HepG2 (cell line): ENCODE measurements at regions not wholly inside any gene's neighbourhood (a gene's known extent, or its start where the extent isn't known, plus 50 kb on each side); places are given as distances from the start of the nearest gene placed in this dataset.

Source experiments
- ATAC-seq: fragments of 200-7000 bp; cut with Tn5 transposase; 3 replicates; pipeline ENCODE4 v1.9.1; 2020; ENCODE audit warnings: mild to moderate bottlenecking, moderate library complexity
- BruUV-seq: library from RNA; stranded (reverse); fragments of 400-500 nt; replicated peaks from 2 replicates; lab custom pipeline; 2021; lab: Mats Ljungman, UMichigan
- CTCF ChIA-PET: fragments of 300-600 bp; formaldehyde crosslinking; extraction: SDS; loops from one replicate; lab custom pipeline; 2021; ENCODE audit warnings: low total read pairs, inconsistent platforms, low intra/inter-chr PET ratio; lab: Yijun Ruan, JAX
- POLR2A ChIA-PET: fragments of 350-600 bp; sonication (Branson Sonifier 250); formaldehyde crosslinking; loops from one replicate; lab custom pipeline; 2020; ENCODE audit warnings: antibody characterized with exemption, inconsistent platforms; lab: Yijun Ruan, JAX
- DNase-seq: peaks from one replicate; pipeline ENCODE4 v3.0.0-alpha.2; 2015; ENCODE audit warnings: low spot score
- FAIRE-seq: peaks from 3 replicates; lab custom pipeline; 2011; peaks lifted over from hg19 to GRCh38; lab: Jason Lieb, UNC
- H2AFZ ChIP-seq: one replicate; pipeline ENCODE4 v1.6.1; 2011; ENCODE audit warnings: low read length, inconsistent platforms
- H3K27ac ChIP-seq: fragments of 300-600 bp; 3 replicates; pipeline ENCODE4 v1.8.0; 2011; ENCODE audit warnings: mixed run types, mild to moderate bottlenecking, mixed read lengths, low read length, inconsistent platforms; ENCODE audit not compliant: insufficient read depth; ENCODE audit errors: extremely low read length
- H3K27me3 ChIP-seq, 2 experiments: fragments of 200-600 bp in 1 of 2; 2 replicates in 1 of 2; 3 replicates in 1 of 2; pipeline versions ENCODE4 v1.6.0 to v1.8.0; 2011; ENCODE audit warnings: low read length in 2 of 2, mild to moderate bottlenecking in 2 of 2, moderate library complexity in 2 of 2, inconsistent platforms in 1 of 2; ENCODE audit not compliant: insufficient read depth in 2 of 2, control insufficient read depth in 1 of 2
- H3K36me3 ChIP-seq, 2 experiments: fragments of 200-600 bp in 1 of 2; replicated peaks in 1 of 2; 2 replicates in 1 of 2; 3 replicates in 1 of 2; pipeline versions ENCODE4 v1.5.1 to v1.8.0; 2011; ENCODE audit warnings: low read length in 2 of 2, inconsistent platforms in 1 of 2; ENCODE audit not compliant: insufficient read depth in 2 of 2, control insufficient read depth in 1 of 2
- H3K4me1 ChIP-seq: 2 replicates; pipeline ENCODE4 v1.5.1; 2012; ENCODE audit warnings: low read length, inconsistent platforms; ENCODE audit not compliant: insufficient read depth
- H3K4me2 ChIP-seq: 2 replicates; pipeline ENCODE4 v1.6.0; 2011; ENCODE audit warnings: low read depth, low read length, inconsistent platforms
- H3K4me3 ChIP-seq, 3 experiments: fragments of 200-600 bp in 1 of 3; sonication (generic), shearing (Covaris generic) in 1 of 3; replicated peaks in 1 of 3; 2 replicates each; pipeline ENCODE4 v1.5.1; 2011 to 2016; ENCODE audit warnings: low read length in 3 of 3, inconsistent platforms in 2 of 3, low read depth in 2 of 3, mild to moderate bottlenecking in 2 of 3, control low read depth in 1 of 3, mixed read lengths in 1 of 3; ENCODE audit not compliant: insufficient read depth in 1 of 3
- H3K79me2 ChIP-seq: one replicate; pipeline ENCODE4 v1.6.1; 2011; ENCODE audit warnings: low read length, inconsistent platforms; ENCODE audit not compliant: insufficient read depth
- H3K9ac ChIP-seq: 2 replicates; pipeline ENCODE4 v1.6.0; 2011; ENCODE audit warnings: mild to moderate bottlenecking, low read depth, low read length, inconsistent platforms; ENCODE audit not compliant: insufficient read depth
- H3K9me3 ChIP-seq: 2 replicates; pipeline ENCODE4 v1.5.1; 2012; ENCODE audit warnings: mild to moderate bottlenecking, low read length
- H4K20me1 ChIP-seq: 2 replicates; pipeline ENCODE4 v1.6.0; 2011; ENCODE audit warnings: inconsistent platforms, mild to moderate bottlenecking, low read length, moderate library complexity; ENCODE audit not compliant: insufficient read depth
- AKNA ChIP-seq: sonication (generic); formaldehyde crosslinking; IDR thresholded peaks from 2 replicates; pipeline ENCODE4 v1.4.0; 2020; ENCODE audit warnings: missing genetic modification reagents, borderline replicate concordance
- CHD4 ChIP-seq: fragments of 200-600 bp; sonication (generic); IDR thresholded peaks from 2 replicates; pipeline ENCODE4 v1.7.0; 2017; ENCODE audit warnings: mild to moderate bottlenecking, low read length, borderline replicate concordance
- HNF1A ChIP-seq, 2 experiments: sonication (generic) in 1 of 2; formaldehyde crosslinking in 1 of 2; IDR thresholded peaks; 2 replicates each; pipeline versions ENCODE4 v1.4.0 to v1.6.1; 2016 to 2020; ENCODE audit warnings: borderline replicate concordance in 1 of 2, low read depth in 1 of 2, mild to moderate bottlenecking in 1 of 2, missing genetic modification reagents in 1 of 2
- HOMEZ ChIP-seq: IDR thresholded peaks from 2 replicates; pipeline ENCODE4 v1.6.1; 2016; ENCODE audit warnings: low read depth
- KDM1A ChIP-seq: IDR thresholded peaks from 2 replicates; pipeline ENCODE4 v1.6.1; 2016; ENCODE audit warnings: missing compliant biosample characterization
- NFYB ChIP-seq: sonication (generic); formaldehyde crosslinking; IDR thresholded peaks from 2 replicates; pipeline ENCODE4 v1.4.0; 2020; ENCODE audit warnings: missing genetic modification reagents
- RBM39 ChIP-seq: fragments of 200-400 bp; formaldehyde crosslinking; IDR thresholded peaks from one replicate; pipeline ENCODE4 v1.6.1; 2018; ENCODE audit warnings: antibody characterized with exemption, mild to moderate bottlenecking, low read depth, low read length; ENCODE audit not compliant: poor library complexity, severe bottlenecking
- SMAD9 ChIP-seq: sonication (generic); formaldehyde crosslinking; IDR thresholded peaks from 2 replicates; pipeline ENCODE4 v1.5.1; 2020; ENCODE audit warnings: mild to moderate bottlenecking, missing genetic modification reagents
- TBX3 ChIP-seq: fragments of 450-650 bp; IDR thresholded peaks from 2 replicates; pipeline ENCODE4 v1.6.1; 2017; ENCODE audit warnings: antibody characterized with exemption, mild to moderate bottlenecking, inconsistent platforms, borderline replicate concordance
- ZNF543 ChIP-seq: sonication (generic); formaldehyde crosslinking; IDR thresholded peaks from 2 replicates; pipeline ENCODE4 v1.4.0; 2020; ENCODE audit warnings: mild to moderate bottlenecking, missing genetic modification reagents
- WGBS: methylation state at CpG from one replicate; pipeline ENCODE4 v1.1.6; 2017; ENCODE audit warnings: low lambda C conversion rate; 5-methylcytosine and 5-hydroxymethylcytosine counted together
- in situ Hi-C: cut with HindIII; loops from 2 replicates; pipeline ENCODE4 v1.10.0; 2017; ENCODE audit warnings: low pct_unique_long_range_greater_than_20kb; ENCODE audit not compliant: extremely low pct_ligation_motif_present
- intact Hi-C: fragments of 100-400 bp; cut with micrococcal nuclease; formaldehyde crosslinking; loops from one replicate; pipeline ENCODE4 v1.10.0; 2022; ENCODE audit not compliant: unreplicated experiment

GRCh38 chr6:113006494-113006893 lies 659.4 kb downstream of the RFPL4B start:
- Histone ChIP-seq H3K79me2 (no peaks in the 10 kb centered on the region), H3K9ac (no peak overlapping the region), H3K4me3 (no peak overlapping the region)
- TF ChIP-seq SMAD9 (CRISPR knock-in tag) = no peak
- no peak for TF ChIP-seq HOMEZ (CRISPR knock-in tag)
- no peak for TF ChIP-seq RBM39
- no peak for TF ChIP-seq AKNA (CRISPR knock-in tag)
- TF ChIP-seq NFYB (CRISPR knock-in tag) = no peak
- no peak for TF ChIP-seq TBX3
- no peak for TF ChIP-seq KDM1A (CRISPR knock-in tag)
- TF ChIP-seq HNF1A (IDR thresholded peaks at IDR 0.05; ENCODE audit: low read depth) = no peak
- no peak for TF ChIP-seq HNF1A (CRISPR knock-in tag; IDR thresholded peaks at IDR 0.05; ENCODE audit: borderline replicate concordance)
- no peak for TF ChIP-seq ZNF543
- TF ChIP-seq CHD4 = no peak
- TF ChIP-seq, all 625 proteins: peak for 0
- ChIA-PET POLR2A (no interaction called here), CTCF (no interaction called here)
- no peaks in the 10 kb centered on the region for H3K9me3 ChIP-seq
- no peaks in the 10 kb centered on the region for H3K27me3 ChIP-seq
- intact Hi-C loops = no loop called here
- H2AFZ ChIP-seq = no peak overlapping the region
- WGBS = 15% methylated on average over 2 of the region's 2 CpGs
- BruUV-seq = no TSS peak
- DNase-seq (no peak), FAIRE-seq (no peak), ATAC-seq (no peak)
- no peak overlapping the region for H3K4me2 ChIP-seq
- no peak overlapping the region for H3K27ac ChIP-seq
- no peaks in the 10 kb centered on the region for H3K4me1 ChIP-seq
- in situ Hi-C loops = no loop called here
- H4K20me1 ChIP-seq = no peaks in the 10 kb centered on the region
- H3K36me3 ChIP-seq = no peaks in the 10 kb centered on the region
